Body of pancreas (tissue), 4 donors: ENCODE measurements at regions not wholly inside any gene's neighbourhood (a gene's known extent, or its start where the extent isn't known, plus 50 kb on each side); places are given as distances from the start of the nearest gene placed in this dataset.

Source experiments
- ATAC-seq: fragments of 150-250 bp; one replicate; pipeline ENCODE4 v1.9.1; 2016
- DNase-seq, 4 donors: peaks; one replicate each; pipeline ENCODE4 v3.0.0-alpha.2; 2019
- H3K27ac ChIP-seq, 4 donors: fragments of 200-600 bp; sonication (generic); 1 replicate in 3 of 4; 2 replicates in 1 of 4; pipeline versions ENCODE4 v1.5.1 to v1.6.1; 2016 to 2019; ENCODE audit warnings: mild to moderate bottlenecking in 1 of 4, mixed read lengths in 1 of 4, moderate library complexity in 1 of 4
- H3K27me3 ChIP-seq, 2 donors: fragments of 200-600 bp; sonication (generic); one replicate each; pipeline ENCODE4 v1.6.0; 2016; ENCODE audit warnings: mild to moderate bottlenecking in 1 of 2
- H3K36me3 ChIP-seq, 2 donors: fragments of 200-600 bp; sonication (generic); replicated peaks in 1 of 2; 2 replicates each; pipeline ENCODE4 v1.5.1; 2016; ENCODE audit warnings: low read depth in 2 of 2; ENCODE audit not compliant: insufficient read depth in 1 of 2
- H3K4me1 ChIP-seq: fragments of 200-600 bp; sonication (generic); one replicate; pipeline ENCODE4 v1.6.0; 2016
- H3K4me3 ChIP-seq, 2 donors: fragments of 200-600 bp; sonication (generic); 1 replicate in 1 of 2; 2 replicates in 1 of 2; pipeline ENCODE4 v1.5.1; 2016 to 2019
- H3K9me3 ChIP-seq, 3 donors: fragments of 200-600 bp; sonication (generic); 1 replicate in 2 of 3; 2 replicates in 1 of 3; pipeline ENCODE4 v1.5.1; 2016
- POLR2A ChIP-seq, 3 donors: fragments of 450-650 bp; IDR thresholded peaks; one replicate each; pipeline ENCODE4 v1.6.1; 2016; ENCODE audit warnings: antibody characterized with exemption in 3 of 3, mild to moderate bottlenecking in 2 of 3
- WGBS, 2 donors: methylation state at CpG; one replicate each; pipeline ENCODE4 v1.1.5; 2017; 5-methylcytosine and 5-hydroxymethylcytosine counted together
- intact Hi-C: fragments of 100-400 bp; cut with DNase I; formaldehyde crosslinking; loops from one replicate; pipeline ENCODE4 v1.15.1; 2023
- TF ChIP-seq, protein P1 (sequence below), 7 experiments: fragments of 450-650 bp in 4 of 7; fragments of 200-600 bp in 3 of 7; sonication (generic) in 3 of 7; IDR thresholded peaks; one replicate each; pipeline ENCODE4 v1.5.1; 2016 to 2019; ENCODE audit warnings: antibody characterized with exemption in 7 of 7

DNA sequence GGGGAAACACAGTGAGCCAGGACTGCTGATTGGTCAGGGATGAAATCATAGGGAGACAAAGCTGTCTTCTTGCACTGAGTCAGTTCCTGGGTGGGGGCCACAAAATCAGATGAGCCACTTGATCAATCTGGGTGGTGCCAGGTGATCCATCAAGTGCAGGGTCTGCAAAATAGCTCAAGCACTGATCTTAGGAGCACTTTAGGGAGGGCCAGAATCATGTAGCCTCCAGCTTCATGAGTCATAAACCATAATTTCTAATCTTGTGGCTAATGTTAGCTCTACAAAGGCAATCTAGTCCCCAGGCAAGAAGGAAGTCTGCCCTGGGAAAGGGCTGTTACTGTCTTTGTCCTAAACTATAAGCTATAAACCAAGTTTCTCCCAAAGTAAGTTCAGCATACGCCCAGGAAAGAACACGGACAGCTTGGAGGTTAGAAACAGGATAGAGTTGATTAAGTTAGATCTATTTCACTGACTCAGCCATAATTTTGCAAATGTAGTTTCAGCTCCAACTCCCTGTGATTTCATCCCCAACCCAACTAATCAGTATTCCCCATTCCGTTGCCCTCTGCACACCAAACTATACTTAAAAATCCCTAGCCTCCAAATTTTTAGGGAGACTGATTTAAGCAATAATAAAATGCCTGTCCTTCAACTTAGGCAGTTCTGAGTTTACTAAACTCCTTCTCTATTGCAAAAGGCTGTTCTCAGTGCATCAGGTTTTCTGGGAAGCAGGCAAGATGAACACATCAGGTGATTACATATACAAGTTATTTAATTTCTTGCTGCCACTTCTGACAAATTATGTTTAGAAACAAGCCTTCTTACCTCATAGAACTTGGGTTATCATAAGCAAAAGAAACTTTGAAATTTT is 226.9 kb upstream of the SPOPL start:
- H3K27ac ChIP-seq, result peak overlapping the region; percentile 36 to 88 (median 76)
- DNase-seq (no peak), ATAC-seq (peak; percentile 21)
- WGBS, 2 donors, result 59 to 62% methylated on average over 3 of the region's 3 CpGs
- peaks cover 44% of the 10 kb centered on the region for H3K4me1 ChIP-seq
- H3K27me3 ChIP-seq, result no peaks in the 10 kb centered on the region
- no peaks in the 10 kb centered on the region for H3K9me3 ChIP-seq
- no peak overlapping the region for H3K4me3 ChIP-seq
- intact Hi-C loops, result no loop called here
- H3K36me3 ChIP-seq, result no peaks in the 10 kb centered on the region
- TF ChIP-seq POLR2A (IDR thresholded peaks at IDR 0.05), result no peak
- TF ChIP-seq, protein P1, sequence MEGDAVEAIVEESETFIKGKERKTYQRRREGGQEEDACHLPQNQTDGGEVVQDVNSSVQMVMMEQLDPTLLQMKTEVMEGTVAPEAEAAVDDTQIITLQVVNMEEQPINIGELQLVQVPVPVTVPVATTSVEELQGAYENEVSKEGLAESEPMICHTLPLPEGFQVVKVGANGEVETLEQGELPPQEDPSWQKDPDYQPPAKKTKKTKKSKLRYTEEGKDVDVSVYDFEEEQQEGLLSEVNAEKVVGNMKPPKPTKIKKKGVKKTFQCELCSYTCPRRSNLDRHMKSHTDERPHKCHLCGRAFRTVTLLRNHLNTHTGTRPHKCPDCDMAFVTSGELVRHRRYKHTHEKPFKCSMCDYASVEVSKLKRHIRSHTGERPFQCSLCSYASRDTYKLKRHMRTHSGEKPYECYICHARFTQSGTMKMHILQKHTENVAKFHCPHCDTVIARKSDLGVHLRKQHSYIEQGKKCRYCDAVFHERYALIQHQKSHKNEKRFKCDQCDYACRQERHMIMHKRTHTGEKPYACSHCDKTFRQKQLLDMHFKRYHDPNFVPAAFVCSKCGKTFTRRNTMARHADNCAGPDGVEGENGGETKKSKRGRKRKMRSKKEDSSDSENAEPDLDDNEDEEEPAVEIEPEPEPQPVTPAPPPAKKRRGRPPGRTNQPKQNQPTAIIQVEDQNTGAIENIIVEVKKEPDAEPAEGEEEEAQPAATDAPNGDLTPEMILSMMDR (IDR thresholded peaks at IDR 0.05), result no peak

DNA sequence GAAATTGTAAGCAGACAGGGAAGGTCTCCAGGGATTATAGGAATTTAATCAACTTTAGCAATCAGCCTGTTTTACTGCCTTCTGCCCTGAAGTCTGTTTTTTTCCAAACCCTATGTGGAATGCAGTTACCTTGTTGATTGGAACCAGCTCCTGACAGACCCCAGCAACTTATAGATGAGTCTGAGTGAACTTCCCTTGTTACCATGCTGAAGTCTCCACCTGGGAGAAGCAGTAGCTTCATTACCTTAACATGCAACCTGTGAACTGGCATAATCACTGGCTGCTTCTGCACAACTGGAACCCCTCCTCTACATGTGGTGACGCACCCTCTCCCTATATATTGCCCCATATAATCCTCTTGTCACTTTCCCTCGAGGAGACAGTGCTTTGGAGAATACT is 226.3 kb upstream of the SPOPL start:
- 52 to 64% methylated on average over 2 of the region's 2 CpGs for WGBS, 2 donors

DNA sequence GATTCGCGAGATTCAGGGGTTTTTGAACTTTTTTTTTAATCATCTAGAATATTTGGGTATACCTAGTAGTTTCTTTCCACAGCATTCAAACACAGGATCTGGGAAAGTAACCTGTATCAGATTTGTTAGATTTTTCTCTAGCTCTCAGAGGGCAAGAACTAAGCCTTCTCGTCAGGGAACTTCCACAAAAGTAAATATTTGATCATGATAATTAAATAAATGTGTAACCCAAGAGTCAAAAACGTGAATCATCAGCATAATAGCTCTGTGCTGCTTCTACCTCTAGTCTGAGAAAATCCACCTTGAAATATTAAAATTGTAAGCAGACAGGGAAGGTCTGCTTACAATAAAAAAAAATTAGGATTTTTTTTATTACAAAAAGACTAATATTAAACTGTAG is 225.7 kb upstream of the SPOPL start:
- Histone ChIP-seq H3K27me3 (no peaks in the 10 kb centered on the region), H3K4me1 (peaks cover 44% of the 10 kb centered on the region), H3K9me3 (no peaks in the 10 kb centered on the region), H3K36me3 (no peaks in the 10 kb centered on the region), H3K27ac (peak overlapping the region in 3 of 4 donors; percentile 68 to 88 (median 85)), H3K4me3 (no peak overlapping the region)
- intact Hi-C loops, result no loop called here
- TF ChIP-seq, protein P1 (IDR thresholded peaks at IDR 0.05), result peak in 2 of 7 experiments; percentile 3 to 11
- no peak for TF ChIP-seq POLR2A (IDR thresholded peaks at IDR 0.05)
- peak in 1 of 4 donors; percentile 26 for DNase-seq
- 9% methylated on average over 4 of the region's 4 CpGs for WGBS, 2 donors
- peak; percentile 97 for ATAC-seq

More for the DNA sequence above, 226.3 kb upstream of the SPOPL start:
- TF ChIP-seq POLR2A (IDR thresholded peaks at IDR 0.05), result no peak
- TF ChIP-seq, protein P1 (IDR thresholded peaks at IDR 0.05), result no peak
- intact Hi-C loops, result no loop called here
- Histone ChIP-seq H3K36me3 (no peaks in the 10 kb centered on the region), H3K27me3 (no peaks in the 10 kb centered on the region), H3K4me3 (no peak overlapping the region), H3K4me1 (peaks cover 44% of the 10 kb centered on the region), H3K9me3 (no peaks in the 10 kb centered on the region), H3K27ac (peak overlapping the region; percentile 54 to 88 (median 76))
- ATAC-seq (no peak), DNase-seq (no peak)

DNA sequence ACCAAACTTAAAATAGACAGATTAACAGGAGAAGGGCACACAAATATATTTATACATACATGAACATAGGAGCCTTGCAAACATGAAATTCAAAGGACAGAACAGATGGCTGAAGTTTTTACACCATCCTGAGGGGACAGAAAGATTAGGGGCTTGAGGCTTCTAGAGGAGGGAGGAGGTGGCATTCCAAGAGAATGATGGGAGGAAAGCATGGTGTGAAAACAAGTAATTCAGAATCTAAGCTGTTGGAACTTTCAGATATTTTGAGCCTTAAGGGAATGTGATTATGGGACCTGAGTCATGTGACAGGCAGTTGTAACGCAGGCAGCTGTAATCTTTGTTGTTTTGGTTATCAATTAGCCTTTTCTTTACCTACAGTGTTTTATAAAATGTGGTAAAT is 225.2 kb upstream of the SPOPL start:
- intact Hi-C loops, result no loop called here
- peak overlapping the region; percentile 51 to 88 (median 76) for H3K27ac ChIP-seq

More for the DNA sequence above, 225.2 kb upstream of the SPOPL start:
- peak; percentile 45 for ATAC-seq
- Histone ChIP-seq H3K4me3 (no peak overlapping the region), H3K9me3 (no peaks in the 10 kb centered on the region), H3K36me3 (no peaks in the 10 kb centered on the region), H3K27me3 (no peaks in the 10 kb centered on the region), H3K4me1 (peaks cover 44% of the 10 kb centered on the region)
- no peak for DNase-seq
- TF ChIP-seq, protein P1 (IDR thresholded peaks at IDR 0.05), result no peak
- TF ChIP-seq POLR2A (IDR thresholded peaks at IDR 0.05), result no peak
- 18 to 19% methylated on average over 1 of the region's 1 CpG for WGBS, 2 donors
